ENCODE measurements at regions not wholly inside any gene's neighbourhood (a gene's known extent, or its start where the extent isn't known, plus 50 kb on each side); places are given as distances from the start of the nearest gene placed in this dataset.

DNA sequence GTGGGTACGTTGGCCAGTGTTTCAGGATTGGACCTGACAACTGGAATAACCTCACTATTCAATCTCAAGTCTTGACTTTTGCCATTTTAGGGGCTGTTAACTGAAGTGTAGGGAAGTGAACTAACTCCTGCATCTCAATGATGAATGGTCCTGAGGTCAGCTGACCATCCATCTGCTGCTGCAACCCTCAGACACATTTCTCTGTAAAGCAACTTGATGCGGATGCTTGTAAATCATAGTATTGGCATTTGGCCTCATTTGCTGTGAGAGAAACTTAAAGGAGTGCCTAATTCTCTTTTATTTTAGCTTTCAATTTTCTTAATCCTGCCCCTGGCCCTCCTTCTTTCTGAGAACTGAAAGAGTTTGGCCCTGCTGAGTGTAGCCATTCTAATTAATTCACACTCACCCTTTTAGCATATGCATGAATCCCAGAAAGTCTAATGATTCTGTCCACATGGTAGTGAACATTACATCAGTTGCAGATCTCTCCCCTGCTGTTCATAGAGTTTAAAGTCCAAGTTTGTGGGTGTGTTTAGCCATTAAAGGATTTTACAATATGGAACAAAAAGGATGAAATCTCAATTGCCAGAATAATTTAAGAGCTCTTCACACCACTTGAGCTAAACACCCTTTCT is 1531.4 kb upstream of the SLC10A2 start:
- intact Hi-C loops (cut with DNase I): no loop called here
- DNase-seq: no peak
- TF ChIP-seq, protein P1, sequence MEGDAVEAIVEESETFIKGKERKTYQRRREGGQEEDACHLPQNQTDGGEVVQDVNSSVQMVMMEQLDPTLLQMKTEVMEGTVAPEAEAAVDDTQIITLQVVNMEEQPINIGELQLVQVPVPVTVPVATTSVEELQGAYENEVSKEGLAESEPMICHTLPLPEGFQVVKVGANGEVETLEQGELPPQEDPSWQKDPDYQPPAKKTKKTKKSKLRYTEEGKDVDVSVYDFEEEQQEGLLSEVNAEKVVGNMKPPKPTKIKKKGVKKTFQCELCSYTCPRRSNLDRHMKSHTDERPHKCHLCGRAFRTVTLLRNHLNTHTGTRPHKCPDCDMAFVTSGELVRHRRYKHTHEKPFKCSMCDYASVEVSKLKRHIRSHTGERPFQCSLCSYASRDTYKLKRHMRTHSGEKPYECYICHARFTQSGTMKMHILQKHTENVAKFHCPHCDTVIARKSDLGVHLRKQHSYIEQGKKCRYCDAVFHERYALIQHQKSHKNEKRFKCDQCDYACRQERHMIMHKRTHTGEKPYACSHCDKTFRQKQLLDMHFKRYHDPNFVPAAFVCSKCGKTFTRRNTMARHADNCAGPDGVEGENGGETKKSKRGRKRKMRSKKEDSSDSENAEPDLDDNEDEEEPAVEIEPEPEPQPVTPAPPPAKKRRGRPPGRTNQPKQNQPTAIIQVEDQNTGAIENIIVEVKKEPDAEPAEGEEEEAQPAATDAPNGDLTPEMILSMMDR (IDR thresholded peaks at IDR 0.05): no peak
- TF ChIP-seq POLR2A (IDR thresholded peaks at IDR 0.05): no peak
- no peaks in the 10 kb centered on the region for H3K9me3 ChIP-seq
- no peaks in the 10 kb centered on the region for H3K4me1 ChIP-seq
- 87 to 97% methylated on average over 2 of the region's 2 CpGs for WGBS, 2 donors
- H3K27me3 ChIP-seq: no peaks in the 10 kb centered on the region
- no peaks in the 10 kb centered on the region for H3K36me3 ChIP-seq
- no peak overlapping the region for H3K27ac ChIP-seq
- no peak overlapping the region for H3K4me3 ChIP-seq (replicated peaks in 1 of 3)

DNA sequence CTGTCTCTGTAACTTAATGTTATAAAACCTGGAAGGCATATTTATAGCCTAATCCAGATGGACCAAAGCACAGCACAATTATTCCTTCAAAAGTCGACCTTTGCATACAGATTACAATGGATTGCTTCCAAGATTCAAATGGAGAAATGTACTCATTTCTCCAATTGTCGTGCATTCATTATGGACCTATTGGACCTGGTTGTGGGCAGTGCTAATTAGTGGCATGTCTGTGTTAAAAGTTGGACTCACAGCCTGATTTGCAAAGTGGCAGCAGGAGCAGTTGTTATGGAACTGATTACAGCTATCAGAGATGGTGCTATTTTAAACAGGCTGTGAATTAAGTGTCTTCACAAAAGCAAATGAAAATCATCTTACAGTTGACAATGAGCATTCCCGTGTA is 1529.3 kb upstream of the SLC10A2 start:
- DNase-seq: no peak
- TF ChIP-seq, protein P1 (IDR thresholded peaks at IDR 0.05): no peak
- no peak for TF ChIP-seq POLR2A (IDR thresholded peaks at IDR 0.05)
- WGBS, 2 donors: 50 to 64% methylated on average over 3 of the region's 3 CpGs
- Histone ChIP-seq H3K9me3 (no peaks in the 10 kb centered on the region), H3K27me3 (no peaks in the 10 kb centered on the region), H3K4me3 (replicated peaks in 1 of 3) (no peak overlapping the region), H3K36me3 (no peaks in the 10 kb centered on the region), H3K4me1 (no peaks in the 10 kb centered on the region), H3K27ac (no peak overlapping the region)
- intact Hi-C loops (cut with DNase I): no loop called here

DNA sequence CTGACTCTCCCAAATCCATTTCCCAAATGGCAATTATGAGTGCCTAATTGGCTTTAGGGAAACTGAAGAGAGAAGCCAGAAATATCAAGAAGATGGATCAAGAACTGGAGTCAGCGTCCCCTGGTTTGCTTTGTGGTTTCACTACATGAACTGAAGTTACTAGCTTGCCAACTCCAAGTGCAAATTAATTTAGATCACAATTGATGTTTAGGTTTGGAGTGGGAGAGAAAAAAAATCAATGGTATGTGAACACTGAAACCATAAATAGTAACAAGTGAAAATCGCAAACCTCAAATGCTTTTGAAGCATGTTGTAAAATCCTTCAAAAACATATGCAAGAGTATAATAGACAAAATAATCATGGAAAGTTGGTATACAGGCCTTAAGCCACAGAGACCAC is 1528.6 kb upstream of the SLC10A2 start:
- intact Hi-C loops (cut with DNase I): no loop called here
- no peak for TF ChIP-seq POLR2A (IDR thresholded peaks at IDR 0.05)
- TF ChIP-seq, protein P1 (IDR thresholded peaks at IDR 0.05): no peak
- H3K4me3 ChIP-seq (replicated peaks in 1 of 3): no peak overlapping the region
- no peaks in the 10 kb centered on the region for H3K27me3 ChIP-seq
- no peaks in the 10 kb centered on the region for H3K4me1 ChIP-seq
- no peaks in the 10 kb centered on the region for H3K9me3 ChIP-seq
- no peaks in the 10 kb centered on the region for H3K36me3 ChIP-seq
- DNase-seq: no peak
- WGBS, 2 donors: 76 to 85% methylated on average over 2 of the region's 2 CpGs
- H3K27ac ChIP-seq: no peak overlapping the region

DNA sequence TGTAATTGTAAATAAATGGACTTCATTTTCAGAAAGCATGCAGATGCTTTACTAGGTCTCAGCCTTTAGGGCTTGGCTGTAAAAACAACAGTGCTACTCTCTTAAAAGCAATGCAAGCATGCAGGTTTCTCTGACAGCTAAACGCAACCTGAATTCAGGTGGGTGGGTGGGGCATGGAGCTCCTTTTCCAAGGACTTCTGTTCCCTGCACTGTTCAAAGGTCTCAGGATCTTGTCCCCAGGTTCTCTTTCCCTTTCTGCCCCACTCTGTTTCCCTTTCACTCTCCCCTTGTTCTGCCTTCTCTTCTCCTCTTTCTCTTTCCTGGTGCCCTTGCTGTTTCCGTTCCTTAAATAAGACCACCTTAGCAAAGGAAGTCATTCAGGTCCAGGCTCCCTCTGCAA is 1527.5 kb upstream of the SLC10A2 start:
- intact Hi-C loops (cut with DNase I): no loop called here
- Histone ChIP-seq H3K27ac (no peak overlapping the region), H3K27me3 (no peaks in the 10 kb centered on the region), H3K4me1 (no peaks in the 10 kb centered on the region), H3K9me3 (no peaks in the 10 kb centered on the region), H3K4me3 (replicated peaks in 1 of 3) (no peak overlapping the region), H3K36me3 (no peaks in the 10 kb centered on the region)
- TF ChIP-seq, protein P1 (IDR thresholded peaks at IDR 0.05): no peak
- TF ChIP-seq POLR2A (IDR thresholded peaks at IDR 0.05): no peak
- no peak for DNase-seq
- WGBS, 2 donors: 71 to 72% methylated on average over 2 of the region's 2 CpGs

DNA sequence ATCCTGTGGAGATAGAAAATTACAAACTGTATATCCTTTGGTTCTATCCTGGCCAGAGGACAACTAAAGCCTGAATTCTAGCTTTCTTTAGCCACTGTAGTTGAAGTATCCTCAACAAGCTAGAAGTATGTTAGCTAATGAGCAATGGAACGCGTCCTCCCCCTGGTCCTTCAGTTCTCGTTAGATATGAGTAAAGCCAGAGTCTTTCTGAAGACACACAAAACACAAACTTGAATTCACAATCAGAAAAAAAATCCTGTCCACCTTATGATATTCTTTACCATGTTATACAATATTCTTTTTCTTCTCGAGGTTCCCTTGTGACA is 1527.0 kb upstream of the SLC10A2 start:
- H3K4me1 ChIP-seq: no peaks in the 10 kb centered on the region
- intact Hi-C loops (cut with DNase I): no loop called here
- 53 to 73% methylated on average over 4 of the region's 4 CpGs for WGBS, 2 donors
- no peaks in the 10 kb centered on the region for H3K36me3 ChIP-seq
- TF ChIP-seq, protein P1 (IDR thresholded peaks at IDR 0.05): no peak
- TF ChIP-seq POLR2A (IDR thresholded peaks at IDR 0.05): no peak
- no peaks in the 10 kb centered on the region for H3K27me3 ChIP-seq
- no peak for DNase-seq
- no peaks in the 10 kb centered on the region for H3K9me3 ChIP-seq
- H3K27ac ChIP-seq: no peak overlapping the region
- no peak overlapping the region for H3K4me3 ChIP-seq (replicated peaks in 1 of 3)

Data from thyroid gland (tissue), 4 donors.